Right lobe of liver (tissue), 6 donors: ENCODE measurements at regions not wholly inside any gene's neighbourhood (a gene's known extent, or its start where the extent isn't known, plus 50 kb on each side); places are given as distances from the start of the nearest gene placed in this dataset.

Source experiments
- ATAC-seq, 4 donors: fragments of 200-7000 bp; cut with Tn5 transposase; one replicate each; pipeline ENCODE4 v1.9.1; 2020; ENCODE audit warnings: mild to moderate bottlenecking in 4 of 4, moderate library complexity in 4 of 4
- DNase-seq, 3 donors: peaks; one replicate each; pipeline ENCODE4 v3.0.0-alpha.2; 2020
- H3K27ac ChIP-seq, 3 donors: fragments of 200-600 bp; one replicate each; pipeline ENCODE4 v1.8.0; 2022
- H3K27me3 ChIP-seq, 2 donors: fragments of 200-600 bp; one replicate each; pipeline ENCODE4 v1.8.0; 2022
- H3K36me3 ChIP-seq, 4 donors: fragments of 200-600 bp; sonication (generic) in 1 of 4; one replicate each; pipeline versions ENCODE4 v1.5.1 to v1.8.0; 2017 to 2022; ENCODE audit warnings: control low read depth in 1 of 4
- H3K4me1 ChIP-seq, 4 donors: fragments of 200-600 bp; sonication (generic) in 1 of 4; one replicate each; pipeline versions ENCODE4 v1.5.1 to v1.8.0; 2017 to 2022; ENCODE audit warnings: control low read depth in 1 of 4
- H3K4me3 ChIP-seq, 3 donors: fragments of 200-600 bp; one replicate each; pipeline ENCODE4 v1.8.0; 2022
- H3K9me3 ChIP-seq, 4 donors: fragments of 200-600 bp; sonication (generic) in 1 of 4; one replicate each; pipeline versions ENCODE4 v1.5.1 to v1.8.0; 2017 to 2022; ENCODE audit warnings: control low read depth in 1 of 4
- CTCF ChIP-seq, 4 donors: fragments of 200-600 bp in 3 of 4; fragments of 450-650 bp in 1 of 4; IDR thresholded peaks; one replicate each; pipeline versions ENCODE4 v1.5.1 to v1.8.0; 2016 to 2022; ENCODE audit warnings: antibody characterized with exemption in 4 of 4, mild to moderate bottlenecking in 2 of 4
- POLR2A ChIP-seq: fragments of 450-650 bp; IDR thresholded peaks from one replicate; pipeline ENCODE4 v1.6.1; 2017; ENCODE audit warnings: antibody characterized with exemption, mild to moderate bottlenecking
- WGBS: methylation state at CpG from one replicate; pipeline ENCODE4 v1.1.6; 2018; ENCODE audit warnings: low coverage, low lambda C conversion rate; ENCODE audit not compliant: insufficient coverage; ENCODE audit errors: missing lambda C conversion rate; 5-methylcytosine and 5-hydroxymethylcytosine counted together
- intact Hi-C, 2 donors: fragments of 100-400 bp; cut with DNase I; formaldehyde crosslinking; loops; one replicate each; pipeline versions ENCODE4 v1.11.2 to v1.14.1; 2022
- donor health status: DM: no; HTN: yes; CAD: no.
- donor health status: DM: no; HTN: no; CAD: no.
- donor health status: DM: no; HTN: no; CAD: no.
- donor health status: DM: no; HTN: yes; CAD: no.
- donor health status: DM: no; HTN: yes; CAD: no.

GRCh38 chr6:140732155-140732554, 1357.7 kb upstream of the CITED2 start:
- DNase-seq (no peak), ATAC-seq (no peak)
- H3K36me3 ChIP-seq = no peaks in the 10 kb centered on the region
- no peak for TF ChIP-seq POLR2A
- no peak for TF ChIP-seq CTCF (IDR thresholded peaks at IDR 0.05)
- WGBS = 64% methylated on average over 2 of the region's 2 CpGs
- H3K27ac ChIP-seq = no peak overlapping the region
- no peaks in the 10 kb centered on the region for H3K9me3 ChIP-seq
- no peak overlapping the region for H3K4me3 ChIP-seq
- H3K4me1 ChIP-seq = no peaks in the 10 kb centered on the region
- no peaks in the 10 kb centered on the region for H3K27me3 ChIP-seq
- intact Hi-C loops = no loop called here

GRCh38 chr6:140731741-140732140, 1357.3 kb upstream of the CITED2 start:
- no peaks in the 10 kb centered on the region for H3K27me3 ChIP-seq

GRCh38 chr6:140729521-140729920, 1355.1 kb upstream of the CITED2 start:
- DNase-seq (no peak), ATAC-seq (no peak)
- H3K4me3 ChIP-seq = no peak overlapping the region
- no peaks in the 10 kb centered on the region for H3K36me3 ChIP-seq
- intact Hi-C loops = no loop called here
- H3K9me3 ChIP-seq = no peaks in the 10 kb centered on the region
- TF ChIP-seq POLR2A = no peak
- TF ChIP-seq CTCF (IDR thresholded peaks at IDR 0.05) = no peak
- no peak overlapping the region for H3K27ac ChIP-seq
- H3K4me1 ChIP-seq = no peaks in the 10 kb centered on the region
- no peaks in the 10 kb centered on the region for H3K27me3 ChIP-seq

More at GRCh38 chr6:140731741-140732140, 1357.3 kb upstream of the CITED2 start:
- intact Hi-C loops = no loop called here
- no peak for ATAC-seq
- no peaks in the 10 kb centered on the region for H3K36me3 ChIP-seq
- no peaks in the 10 kb centered on the region for H3K4me1 ChIP-seq
- WGBS = 66% methylated on average over 3 of the region's 3 CpGs
- no peak for DNase-seq
- TF ChIP-seq POLR2A = no peak
- TF ChIP-seq CTCF (IDR thresholded peaks at IDR 0.05) = no peak
- H3K27ac ChIP-seq = no peak overlapping the region
- H3K4me3 ChIP-seq = no peak overlapping the region
- no peaks in the 10 kb centered on the region for H3K9me3 ChIP-seq

- no peak for TF ChIP-seq POLR2A
- no peak for TF ChIP-seq CTCF (IDR thresholded peaks at IDR 0.05)
Measured at GRCh38 chr6:140718021-140718420, 1343.6 kb upstream of the CITED2 start.

GRCh38 chr6:140713495-140713894, 1339.0 kb upstream of the CITED2 start:
- WGBS = 30% methylated on average over 1 of the region's 1 CpG

More at GRCh38 chr6:140718021-140718420, 1343.6 kb upstream of the CITED2 start:
- Histone ChIP-seq H3K9me3 (no peaks in the 10 kb centered on the region), H3K4me1 (no peaks in the 10 kb centered on the region), H3K36me3 (no peaks in the 10 kb centered on the region), H3K4me3 (no peak overlapping the region), H3K27me3 (no peaks in the 10 kb centered on the region), H3K27ac (no peak overlapping the region)
- intact Hi-C loops = no loop called here
- ATAC-seq = no peak
- DNase-seq = no peak

More at GRCh38 chr6:140713495-140713894, 1339.0 kb upstream of the CITED2 start:
- DNase-seq (no peak), ATAC-seq (no peak)
- Histone ChIP-seq H3K4me3 (no peak overlapping the region), H3K27me3 (no peaks in the 10 kb centered on the region), H3K9me3 (no peaks in the 10 kb centered on the region), H3K27ac (no peak overlapping the region), H3K4me1 (no peaks in the 10 kb centered on the region), H3K36me3 (no peaks in the 10 kb centered on the region)
- TF ChIP-seq CTCF (IDR thresholded peaks at IDR 0.05) (no peak), POLR2A (no peak)
- intact Hi-C loops = no loop called here
